DND-41 (cell line): ENCODE measurements at regions not wholly inside any gene's neighbourhood (a gene's known extent, or its start where the extent isn't known, plus 50 kb on each side); places are given as distances from the start of the nearest gene placed in this dataset.

ENCODE experiments used
- ATAC-seq: fragments of 200-7000 bp; cut with Tn5 transposase; 3 replicates; pipeline ENCODE4 v1.9.1; 2021; ENCODE audit warnings: low read depth; ENCODE audit not compliant: insufficient read depth
- DNase-seq: peaks from one replicate; pipeline ENCODE4 v3.0.0-alpha.2; 2020
- H2AFZ ChIP-seq: 2 replicates; pipeline ENCODE4 v1.6.0; 2012; ENCODE audit warnings: low read depth, low read length
- H3K27ac ChIP-seq: 2 replicates; pipeline ENCODE4 v1.5.1; 2012; ENCODE audit warnings: low read length, inconsistent platforms
- H3K27me3 ChIP-seq: fragments of 200-600 bp; sonication (generic); 2 replicates; pipeline ENCODE4 v1.6.0; 2012; ENCODE audit warnings: low read length, mild to moderate bottlenecking, inconsistent platforms; ENCODE audit not compliant: insufficient read depth, poor library complexity
- H3K36me3 ChIP-seq: 2 replicates; pipeline ENCODE4 v1.5.1; 2012; ENCODE audit warnings: low read length, inconsistent platforms; ENCODE audit not compliant: insufficient read depth
- H3K4me1 ChIP-seq: 2 replicates; pipeline ENCODE4 v1.5.1; 2012; ENCODE audit warnings: mild to moderate bottlenecking, low read length; ENCODE audit not compliant: insufficient read depth
- H3K4me2 ChIP-seq: 2 replicates; pipeline ENCODE4 v1.6.0; 2012; ENCODE audit warnings: mild to moderate bottlenecking, moderate library complexity, low read length, inconsistent platforms; ENCODE audit not compliant: insufficient read depth
- H3K4me3 ChIP-seq, 2 experiments: fragments of 200-600 bp in 1 of 2; shearing (Covaris generic) in 1 of 2; 2 replicates each; pipeline ENCODE4 v1.5.1; 2012 to 2016; ENCODE audit warnings: inconsistent platforms in 2 of 2, low read length in 2 of 2, mild to moderate bottlenecking in 2 of 2, low read depth in 1 of 2, moderate library complexity in 1 of 2
- H3K79me2 ChIP-seq: 2 replicates; pipeline ENCODE4 v1.6.0; 2012; ENCODE audit warnings: low read length, inconsistent platforms; ENCODE audit not compliant: insufficient read depth
- H3K9ac ChIP-seq: 2 replicates; pipeline ENCODE4 v1.6.0; 2012; ENCODE audit warnings: low read depth, mild to moderate bottlenecking, inconsistent platforms, low read length, moderate library complexity
- H3K9me3 ChIP-seq: 2 replicates; pipeline ENCODE4 v1.5.1; 2012; ENCODE audit warnings: low read length, moderate library complexity, mild to moderate bottlenecking, inconsistent platforms; ENCODE audit not compliant: insufficient read depth, severe bottlenecking
- H4K20me1 ChIP-seq: 2 replicates; pipeline ENCODE4 v1.6.0; 2012; ENCODE audit warnings: low read length; ENCODE audit not compliant: insufficient read depth
- EZH2 ChIP-seq: IDR thresholded peaks from 3 replicates; pipeline ENCODE4 v1.6.1; 2012; ENCODE audit warnings: borderline replicate concordance, low read depth, mild to moderate bottlenecking, moderate library complexity, low read length, inconsistent platforms; ENCODE audit not compliant: severe bottlenecking
- TF ChIP-seq, protein P1 (sequence below): IDR thresholded peaks from 2 replicates; pipeline ENCODE4 v1.5.1; 2012; ENCODE audit warnings: borderline replicate concordance, low read length, moderate library complexity, mild to moderate bottlenecking; ENCODE audit not compliant: poor library complexity, severe bottlenecking; ENCODE audit errors: extremely low read depth

DNA sequence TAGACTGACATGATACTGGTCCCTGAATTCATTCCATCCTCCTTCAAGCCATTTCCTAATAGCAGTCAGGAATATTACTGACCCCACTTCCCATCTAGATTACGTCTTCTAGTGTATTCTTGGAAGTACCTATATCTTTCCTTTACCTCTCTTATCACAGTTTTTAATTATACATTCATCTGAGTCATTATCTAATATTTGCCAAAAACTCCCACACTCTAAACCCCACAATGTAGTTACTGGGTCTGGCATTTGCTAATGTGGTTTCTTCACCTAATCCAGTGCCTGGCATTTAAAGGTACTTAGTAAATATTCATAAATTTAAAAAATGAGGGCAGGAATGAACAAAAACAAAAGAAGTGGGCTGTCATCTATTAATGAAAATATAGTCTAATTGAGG lies 441.8 kb upstream of the SETBP1 start:
- H3K9me3 ChIP-seq: no peaks in the 10 kb centered on the region

GRCh38 chr18:44241020-44241419 lies 439.7 kb upstream of the SETBP1 start:
- no peaks in the 10 kb centered on the region for H3K27me3 ChIP-seq

More for the DNA sequence above, 441.8 kb upstream of the SETBP1 start:
- Histone ChIP-seq H3K4me2 (no peak overlapping the region), H3K79me2 (no peaks in the 10 kb centered on the region), H4K20me1 (no peaks in the 10 kb centered on the region), H3K4me1 (no peaks in the 10 kb centered on the region), H3K9ac (no peak overlapping the region), H3K4me3 (no peak overlapping the region), H3K27ac (no peak overlapping the region), H3K27me3 (no peaks in the 10 kb centered on the region), H3K36me3 (no peaks in the 10 kb centered on the region), H2AFZ (no peak overlapping the region)
- no peak for ATAC-seq
- TF ChIP-seq EZH2: no peak
- TF ChIP-seq, protein P1, sequence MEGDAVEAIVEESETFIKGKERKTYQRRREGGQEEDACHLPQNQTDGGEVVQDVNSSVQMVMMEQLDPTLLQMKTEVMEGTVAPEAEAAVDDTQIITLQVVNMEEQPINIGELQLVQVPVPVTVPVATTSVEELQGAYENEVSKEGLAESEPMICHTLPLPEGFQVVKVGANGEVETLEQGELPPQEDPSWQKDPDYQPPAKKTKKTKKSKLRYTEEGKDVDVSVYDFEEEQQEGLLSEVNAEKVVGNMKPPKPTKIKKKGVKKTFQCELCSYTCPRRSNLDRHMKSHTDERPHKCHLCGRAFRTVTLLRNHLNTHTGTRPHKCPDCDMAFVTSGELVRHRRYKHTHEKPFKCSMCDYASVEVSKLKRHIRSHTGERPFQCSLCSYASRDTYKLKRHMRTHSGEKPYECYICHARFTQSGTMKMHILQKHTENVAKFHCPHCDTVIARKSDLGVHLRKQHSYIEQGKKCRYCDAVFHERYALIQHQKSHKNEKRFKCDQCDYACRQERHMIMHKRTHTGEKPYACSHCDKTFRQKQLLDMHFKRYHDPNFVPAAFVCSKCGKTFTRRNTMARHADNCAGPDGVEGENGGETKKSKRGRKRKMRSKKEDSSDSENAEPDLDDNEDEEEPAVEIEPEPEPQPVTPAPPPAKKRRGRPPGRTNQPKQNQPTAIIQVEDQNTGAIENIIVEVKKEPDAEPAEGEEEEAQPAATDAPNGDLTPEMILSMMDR: no peak
- no peak for DNase-seq

DNA sequence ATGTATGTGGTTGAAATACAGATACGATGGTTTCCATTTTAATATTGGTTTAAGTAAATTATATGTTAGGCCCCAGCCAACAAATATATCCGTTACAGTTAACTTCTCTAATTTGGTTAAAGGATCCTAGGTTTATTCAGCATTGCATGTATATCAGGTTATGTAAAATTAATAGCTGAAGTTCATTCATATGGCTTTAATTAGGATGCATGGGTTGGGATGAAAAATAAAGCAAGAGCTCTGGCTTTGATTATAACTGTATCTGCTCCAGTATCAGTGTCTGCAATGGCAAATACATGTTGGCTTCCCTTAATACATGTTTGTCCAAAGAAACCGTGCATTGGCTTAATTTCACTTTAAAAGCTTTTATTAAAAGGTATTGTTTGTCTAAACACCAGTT lies 435.7 kb upstream of the SETBP1 start:
- H3K79me2 ChIP-seq: no peaks in the 10 kb centered on the region
- no peak for ATAC-seq
- no peak overlapping the region for H2AFZ ChIP-seq
- no peaks in the 10 kb centered on the region for H3K27me3 ChIP-seq
- TF ChIP-seq, protein P1: no peak
- TF ChIP-seq EZH2: no peak
- H3K9me3 ChIP-seq: no peaks in the 10 kb centered on the region
- H3K4me3 ChIP-seq: no peak overlapping the region
- H3K27ac ChIP-seq: no peak overlapping the region
- no peaks in the 10 kb centered on the region for H3K36me3 ChIP-seq
- no peak overlapping the region for H3K4me2 ChIP-seq
- no peak for DNase-seq
- no peak overlapping the region for H3K9ac ChIP-seq
- H4K20me1 ChIP-seq: no peaks in the 10 kb centered on the region
- H3K4me1 ChIP-seq: no peaks in the 10 kb centered on the region

More at GRCh38 chr18:44241020-44241419, 439.7 kb upstream of the SETBP1 start:
- no peak for DNase-seq
- Histone ChIP-seq H3K9me3 (no peaks in the 10 kb centered on the region), H4K20me1 (no peaks in the 10 kb centered on the region), H2AFZ (no peak overlapping the region), H3K4me1 (no peaks in the 10 kb centered on the region), H3K9ac (no peak overlapping the region), H3K36me3 (no peaks in the 10 kb centered on the region), H3K4me3 (no peak overlapping the region), H3K27ac (no peak overlapping the region), H3K79me2 (no peaks in the 10 kb centered on the region), H3K4me2 (no peak overlapping the region)
- no peak for ATAC-seq
- no peak for TF ChIP-seq EZH2
- TF ChIP-seq, protein P1: no peak

- no peak overlapping the region for H3K9ac ChIP-seq
These were observed 434.7 kb upstream of the SETBP1 start for GRCh38 chr18:44246001-44246400.

More at GRCh38 chr18:44246001-44246400, 434.7 kb upstream of the SETBP1 start:
- DNase-seq: no peak
- no peaks in the 10 kb centered on the region for H3K79me2 ChIP-seq
- H3K9me3 ChIP-seq: no peaks in the 10 kb centered on the region
- no peaks in the 10 kb centered on the region for H3K36me3 ChIP-seq
- H4K20me1 ChIP-seq: no peaks in the 10 kb centered on the region
- H3K4me3 ChIP-seq: no peak overlapping the region
- no peak overlapping the region for H2AFZ ChIP-seq
- TF ChIP-seq, protein P1: no peak
- TF ChIP-seq EZH2: no peak
- no peak overlapping the region for H3K4me2 ChIP-seq
- H3K4me1 ChIP-seq: no peaks in the 10 kb centered on the region
- no peaks in the 10 kb centered on the region for H3K27me3 ChIP-seq
- H3K27ac ChIP-seq: no peak overlapping the region
- 0 out of 3 replicates have a peak, but pooled peaks have one; percentile 39 for ATAC-seq
